ENCODE measurements at regions not wholly inside any gene's neighbourhood (a gene's known extent, or its start where the extent isn't known, plus 50 kb on each side); places are given as distances from the start of the nearest gene placed in this dataset.

DNA sequence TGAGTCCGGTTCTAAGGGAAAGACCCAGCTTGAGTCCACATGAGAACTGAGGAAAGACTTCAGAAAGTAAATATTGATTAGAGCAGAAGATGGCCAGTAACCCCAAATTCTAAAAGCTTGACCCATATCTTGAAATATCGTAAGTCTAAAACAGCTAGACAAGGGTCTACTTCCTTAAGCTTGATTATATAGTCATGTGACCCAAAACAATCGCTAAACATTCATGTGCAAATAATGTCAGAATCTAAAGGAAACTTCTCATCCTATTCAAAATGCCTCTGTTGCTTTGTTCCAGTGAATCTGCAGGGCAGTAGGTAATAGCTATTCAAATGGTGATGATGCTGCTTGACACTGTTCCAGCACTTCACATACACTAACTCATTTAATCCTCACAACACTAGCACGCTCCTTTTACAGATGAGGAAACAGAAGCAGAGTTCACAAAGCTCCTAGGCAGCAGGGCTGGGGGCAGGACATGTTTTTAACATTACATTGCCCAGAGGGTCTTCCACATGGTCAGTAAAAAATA is 52.6 kb downstream of the TCF20 start:
- peak; percentile 5 for DNase-seq (ENCODE audit: low read depth)
- no peak overlapping the region for H3K4me3 ChIP-seq (ENCODE audit: control insufficient read depth, low read depth, low read length)
- TF ChIP-seq, protein P1, sequence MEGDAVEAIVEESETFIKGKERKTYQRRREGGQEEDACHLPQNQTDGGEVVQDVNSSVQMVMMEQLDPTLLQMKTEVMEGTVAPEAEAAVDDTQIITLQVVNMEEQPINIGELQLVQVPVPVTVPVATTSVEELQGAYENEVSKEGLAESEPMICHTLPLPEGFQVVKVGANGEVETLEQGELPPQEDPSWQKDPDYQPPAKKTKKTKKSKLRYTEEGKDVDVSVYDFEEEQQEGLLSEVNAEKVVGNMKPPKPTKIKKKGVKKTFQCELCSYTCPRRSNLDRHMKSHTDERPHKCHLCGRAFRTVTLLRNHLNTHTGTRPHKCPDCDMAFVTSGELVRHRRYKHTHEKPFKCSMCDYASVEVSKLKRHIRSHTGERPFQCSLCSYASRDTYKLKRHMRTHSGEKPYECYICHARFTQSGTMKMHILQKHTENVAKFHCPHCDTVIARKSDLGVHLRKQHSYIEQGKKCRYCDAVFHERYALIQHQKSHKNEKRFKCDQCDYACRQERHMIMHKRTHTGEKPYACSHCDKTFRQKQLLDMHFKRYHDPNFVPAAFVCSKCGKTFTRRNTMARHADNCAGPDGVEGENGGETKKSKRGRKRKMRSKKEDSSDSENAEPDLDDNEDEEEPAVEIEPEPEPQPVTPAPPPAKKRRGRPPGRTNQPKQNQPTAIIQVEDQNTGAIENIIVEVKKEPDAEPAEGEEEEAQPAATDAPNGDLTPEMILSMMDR (conservative IDR thresholded peaks at IDR 0.05; ENCODE audit: control insufficient read depth, insufficient read depth, low read depth, low read length): no peak

DNA sequence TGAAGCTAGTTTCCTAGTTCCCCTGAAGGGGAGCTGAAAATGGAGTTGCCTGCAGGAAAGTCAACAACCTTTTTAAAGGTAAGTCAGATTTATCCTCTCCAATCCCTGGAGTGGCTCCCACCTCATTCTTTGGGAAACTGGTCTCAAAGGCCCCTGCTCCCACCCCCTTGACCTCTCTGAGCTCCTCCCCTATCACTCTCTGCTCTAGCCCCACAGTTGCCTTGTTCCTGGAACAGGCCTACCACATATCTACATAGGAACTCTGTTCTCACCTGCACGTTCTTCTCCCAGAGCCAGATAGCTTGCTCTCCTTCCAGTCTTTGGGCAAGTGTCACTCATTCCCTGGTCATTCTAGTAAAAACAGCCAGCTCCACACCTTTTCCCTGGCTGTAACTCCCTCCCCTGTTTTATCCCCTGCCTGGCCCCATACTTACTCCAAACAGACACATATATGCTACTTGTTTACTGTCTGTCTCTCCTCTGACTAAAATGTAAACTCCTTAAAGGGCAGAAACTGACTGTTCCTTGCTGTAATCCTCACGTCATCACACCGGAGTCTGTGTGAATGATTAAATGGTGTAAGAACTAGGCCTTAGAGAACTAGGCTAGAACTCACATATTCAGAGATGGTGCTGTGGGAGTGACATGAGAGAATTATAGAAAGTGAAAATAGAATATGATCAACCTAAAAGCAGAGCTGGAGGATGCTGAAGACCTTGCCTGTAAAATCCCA is 53.3 kb downstream of the TCF20 start:
- H3K4me3 ChIP-seq (ENCODE audit: control insufficient read depth, low read depth, low read length): no peak overlapping the region
- DNase-seq (ENCODE audit: low read depth): peak; percentile 3
- TF ChIP-seq, protein P1 (conservative IDR thresholded peaks at IDR 0.05; ENCODE audit: control insufficient read depth, insufficient read depth, low read depth, low read length): no peak

DNA sequence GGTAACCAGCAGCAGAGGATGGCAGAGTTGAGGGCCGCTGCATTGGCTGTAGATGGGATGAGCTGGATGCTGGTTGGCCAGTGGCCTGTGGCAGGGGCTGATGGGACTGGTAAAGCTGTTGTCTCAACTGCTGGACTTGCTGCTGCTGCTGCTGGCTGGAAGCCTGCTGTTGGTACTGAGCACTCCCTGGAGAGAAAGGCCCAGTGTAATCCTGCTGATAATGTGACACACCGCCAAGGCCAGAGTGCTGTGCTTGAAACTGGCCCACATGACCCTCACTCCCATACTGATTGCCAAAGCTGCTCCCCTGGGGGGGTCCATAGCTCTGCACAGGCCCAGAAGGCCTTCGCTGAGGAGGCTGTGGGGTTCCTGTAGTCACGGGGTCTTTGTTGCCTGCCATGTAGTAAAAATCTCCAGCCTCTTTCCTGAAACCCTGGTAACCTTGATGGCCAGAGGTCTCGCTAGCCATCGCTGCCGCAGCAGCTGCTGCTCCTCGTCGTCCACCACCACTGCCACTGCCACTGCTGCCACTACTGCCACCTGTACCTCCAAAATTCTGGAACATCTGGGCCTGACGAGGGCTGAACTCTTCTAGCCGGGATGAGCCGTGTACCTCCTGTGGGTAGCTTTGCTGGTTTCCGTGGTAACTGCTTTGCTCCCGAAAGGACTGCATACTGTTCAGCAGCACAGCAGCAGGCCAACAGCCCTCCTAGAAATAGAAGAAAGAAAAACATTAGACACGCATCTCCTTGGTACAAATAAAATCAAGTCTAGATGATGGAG is 55.6 kb downstream of the TCF20 start:
- H3K4me3 ChIP-seq (ENCODE audit: control insufficient read depth, low read depth, low read length): no peak overlapping the region
- no peak for DNase-seq (ENCODE audit: low read depth)
- TF ChIP-seq, protein P1 (conservative IDR thresholded peaks at IDR 0.05; ENCODE audit: control insufficient read depth, insufficient read depth, low read depth, low read length): no peak

DNA sequence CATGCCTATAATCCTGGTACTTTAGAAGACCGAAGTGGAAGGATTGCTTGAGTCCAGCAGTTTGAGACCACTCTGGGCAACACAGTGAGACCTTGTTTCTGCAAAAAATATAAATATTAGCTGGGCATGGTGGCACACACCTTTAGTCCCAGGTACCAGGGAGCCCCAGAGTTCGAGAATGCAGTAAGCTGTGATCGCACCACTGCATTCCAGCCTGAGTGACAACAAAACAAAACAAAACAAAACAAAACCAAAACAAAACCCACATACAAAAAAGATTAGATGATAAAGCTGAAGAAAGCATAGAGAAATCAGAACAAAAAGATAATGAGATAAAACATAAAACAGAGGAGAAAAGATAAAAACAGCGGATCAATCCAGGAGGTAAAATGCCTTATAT is 62.1 kb downstream of the TCF20 start:
- TF ChIP-seq, protein P1 (conservative IDR thresholded peaks at IDR 0.05; ENCODE audit: control insufficient read depth, insufficient read depth, low read depth, low read length): no peak
- no peak for DNase-seq (ENCODE audit: low read depth)
- no peak overlapping the region for H3K4me3 ChIP-seq (ENCODE audit: control insufficient read depth, low read depth, low read length)

DNA sequence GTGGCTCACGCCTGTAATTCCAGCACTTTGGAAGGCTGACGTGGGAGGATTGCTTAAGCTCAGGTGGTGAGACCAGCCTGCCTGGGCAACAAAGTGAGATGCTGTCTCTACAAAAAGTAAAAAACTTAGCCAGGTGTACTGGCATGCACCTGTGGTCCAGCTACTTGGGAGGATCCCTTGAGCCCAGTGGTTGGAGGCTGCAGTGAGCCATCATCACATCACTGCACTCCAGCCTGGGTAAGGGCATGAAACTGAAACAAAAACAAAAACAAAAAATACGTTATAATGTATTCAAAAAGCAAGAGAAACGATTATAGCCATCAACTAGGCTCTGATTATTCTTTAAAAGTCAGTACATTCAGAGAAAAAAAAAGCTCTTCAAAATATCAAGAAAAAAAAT is 62.5 kb downstream of the TCF20 start:
- DNase-seq (ENCODE audit: low read depth): no peak
- TF ChIP-seq, protein P1 (conservative IDR thresholded peaks at IDR 0.05; ENCODE audit: control insufficient read depth, insufficient read depth, low read depth, low read length): no peak
- no peak overlapping the region for H3K4me3 ChIP-seq (ENCODE audit: control insufficient read depth, low read depth, low read length)

DNA sequence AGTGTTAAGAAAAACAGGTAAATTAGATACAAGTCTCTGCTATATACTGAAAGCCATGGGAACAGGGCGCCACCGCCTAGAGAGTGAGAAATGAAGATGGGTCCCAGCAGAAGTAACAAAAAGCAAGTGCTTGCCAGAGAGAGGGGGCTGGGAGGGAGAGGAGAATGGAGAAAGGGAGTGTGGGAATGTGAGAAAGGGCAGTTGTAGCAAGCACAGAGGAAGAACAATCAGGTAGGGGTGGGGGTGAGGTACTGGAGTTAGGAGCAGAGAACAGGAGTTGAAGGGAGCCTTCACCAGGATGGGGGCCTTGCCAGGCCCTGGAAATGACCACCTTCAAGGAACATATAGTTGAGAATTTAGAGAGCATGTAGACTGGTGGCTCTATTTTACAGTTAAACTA is 66.8 kb downstream of the TCF20 start:
- H3K4me3 ChIP-seq (ENCODE audit: control insufficient read depth, low read depth, low read length): no peak overlapping the region
- TF ChIP-seq, protein P1 (conservative IDR thresholded peaks at IDR 0.05; ENCODE audit: control insufficient read depth, insufficient read depth, low read depth, low read length): no peak
- no peak for DNase-seq (ENCODE audit: low read depth)

Measured in fibroblast of mammary gland (primary cell).